ENCODE measurements at regions not wholly inside any gene's neighbourhood (a gene's known extent, or its start where the extent isn't known, plus 50 kb on each side); places are given as distances from the start of the nearest gene placed in this dataset.
"Not testable (repeated sequence)": the region's sequence is repeated elsewhere in the genome, so short reads cannot be mapped to it uniquely, and the experiment has no call there.

DNA sequence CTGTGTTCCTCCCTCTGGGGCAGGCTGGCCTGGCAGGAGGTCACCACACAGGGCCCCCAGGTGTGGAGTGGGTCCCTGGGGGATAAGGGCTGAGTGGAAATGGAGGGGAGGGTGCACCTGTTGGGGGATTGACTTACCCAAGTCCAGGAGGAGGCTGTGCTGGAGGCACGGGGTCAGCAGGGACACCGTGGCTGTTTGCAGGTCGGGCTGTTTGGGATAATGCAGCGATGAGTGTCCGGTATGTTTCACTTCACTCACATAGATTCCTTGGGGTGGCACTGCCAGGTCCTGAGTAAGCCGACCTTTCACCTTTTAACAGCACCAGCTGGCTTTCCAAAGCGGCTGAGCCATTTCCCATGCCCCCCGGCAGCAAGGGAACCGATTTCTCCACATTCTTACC, 113.0 kb downstream of the NPIPB11 start:
- H3K9me3 ChIP-seq (ENCODE audit: control insufficient read depth, insufficient read depth, low read length); H3K4me3 ChIP-seq (ENCODE audit: low read length); H3K27me3 Mint-ChIP-seq (ENCODE audit: low read depth in 2 of 2); H3K27ac Mint-ChIP-seq; H3K27ac ChIP-seq (ENCODE audit: low read length); DNase-seq; intact Hi-C loops (cut with micrococcal nuclease); H3K36me3 Mint-ChIP-seq; H3K36me3 ChIP-seq (ENCODE audit: control insufficient read depth, insufficient read depth, low read length); ATAC-seq; H3K27me3 ChIP-seq (ENCODE audit: control insufficient read depth, insufficient read depth, low read length); H3K9me3 Mint-ChIP-seq; H3K4me3 Mint-ChIP-seq: not testable (repeated sequence)
- peaks cover 0 to 31% of the 10 kb centered on the region in 2 donors for H3K4me1 Mint-ChIP-seq
- WGBS (ENCODE audit: insufficient coverage), result 100% methylated on average over 5 of the region's 9 CpGs
- peaks cover 18% of the 10 kb centered on the region for H3K4me1 ChIP-seq (ENCODE audit: control insufficient read depth, insufficient read depth, low read length)

DNA sequence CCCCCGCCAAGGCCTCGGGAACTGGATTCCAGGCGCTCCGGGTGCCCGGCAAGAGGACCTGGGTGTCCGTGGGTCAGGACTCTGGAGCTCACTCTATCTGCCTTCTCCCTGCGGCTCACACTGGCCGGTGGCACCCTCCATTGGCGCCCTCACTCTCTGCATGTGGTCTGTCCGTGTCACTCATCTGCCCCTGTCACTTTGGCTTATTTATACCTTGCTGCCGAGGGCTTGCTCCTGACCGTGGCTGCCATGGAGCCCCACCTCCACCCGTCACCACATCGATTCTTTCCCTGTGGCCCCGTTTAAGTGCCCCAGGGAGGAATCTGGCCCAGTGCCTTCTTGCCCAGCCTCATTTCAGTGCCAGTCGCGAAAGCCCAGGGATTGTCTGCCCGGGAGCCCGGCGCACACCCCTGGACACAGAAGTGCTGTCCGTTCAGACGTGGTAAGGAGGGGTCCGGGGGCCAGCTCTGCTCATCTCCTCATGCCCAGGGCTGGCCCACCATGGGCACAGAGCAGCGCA, 113.5 kb downstream of the NPIPB11 start:
- intact Hi-C loops (cut with micrococcal nuclease); H3K36me3 ChIP-seq (ENCODE audit: control insufficient read depth, insufficient read depth, low read length); H3K27me3 Mint-ChIP-seq (ENCODE audit: low read depth in 2 of 2); DNase-seq; H3K27ac ChIP-seq (ENCODE audit: low read length); H3K9me3 ChIP-seq (ENCODE audit: control insufficient read depth, insufficient read depth, low read length); ATAC-seq; H3K9me3 Mint-ChIP-seq; H3K36me3 Mint-ChIP-seq; H3K4me3 ChIP-seq (ENCODE audit: low read length); H3K27me3 ChIP-seq (ENCODE audit: control insufficient read depth, insufficient read depth, low read length); H3K4me3 Mint-ChIP-seq: not testable (repeated sequence)
- peak overlapping the region in 1 of 2 donors; percentile 18 for H3K27ac Mint-ChIP-seq
- 95% methylated on average over 22 of the region's 24 CpGs for WGBS (ENCODE audit: insufficient coverage)
- peaks cover 0 to 26% of the 10 kb centered on the region in 2 donors for H3K4me1 Mint-ChIP-seq
- peaks cover 18% of the 10 kb centered on the region for H3K4me1 ChIP-seq (ENCODE audit: control insufficient read depth, insufficient read depth, low read length)

DNA sequence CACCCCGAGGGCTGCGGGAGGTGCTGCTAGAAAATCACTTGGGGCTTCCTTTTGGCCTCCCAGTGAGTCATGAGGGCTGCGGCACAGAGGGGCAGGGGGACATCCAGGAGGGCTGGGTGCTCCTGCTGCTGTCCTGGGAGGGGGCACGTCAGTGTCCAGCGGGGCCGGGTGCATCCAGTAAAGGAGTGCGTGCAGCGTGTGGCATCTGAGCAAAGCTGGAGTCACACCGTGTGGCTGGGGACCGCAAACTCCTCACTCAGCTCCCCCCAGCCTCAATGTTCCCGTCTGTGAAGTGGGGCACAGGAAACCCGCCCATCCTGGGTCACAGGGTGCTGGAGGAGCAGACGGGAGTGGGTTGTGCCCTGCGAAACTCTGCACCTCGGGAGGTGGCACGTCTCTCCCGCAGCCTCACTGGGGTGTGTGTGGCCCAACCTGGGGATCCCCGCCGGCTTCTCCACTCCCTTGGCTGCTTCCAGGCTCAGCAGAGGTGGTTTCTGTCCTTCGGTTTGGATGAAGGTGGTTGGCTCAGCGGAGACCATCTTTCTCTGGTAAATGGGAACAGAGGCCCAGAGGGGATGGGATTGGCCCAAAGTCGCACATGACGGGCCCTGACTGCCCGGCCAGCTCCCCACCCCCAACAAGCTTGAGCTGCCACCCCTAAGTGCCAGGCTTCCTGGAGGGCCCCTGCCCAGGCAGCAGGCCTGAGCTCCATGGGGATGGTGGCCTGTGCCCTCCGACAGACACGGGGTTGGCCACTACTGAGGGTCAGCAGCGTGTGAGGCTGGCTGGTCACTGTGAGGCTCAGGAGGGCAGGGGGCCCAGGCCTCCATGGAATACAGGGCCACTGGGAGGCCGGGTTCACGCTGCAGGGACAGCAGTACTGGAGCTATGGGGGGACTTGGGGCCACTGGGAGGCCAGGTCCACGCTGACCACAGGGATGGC, 114.9 kb downstream of the NPIPB11 start:
- H3K27me3 Mint-ChIP-seq (ENCODE audit: low read depth in 2 of 2); H3K9me3 Mint-ChIP-seq; H3K36me3 Mint-ChIP-seq; H3K4me3 ChIP-seq (ENCODE audit: low read length); H3K9me3 ChIP-seq (ENCODE audit: control insufficient read depth, insufficient read depth, low read length); H3K36me3 ChIP-seq (ENCODE audit: control insufficient read depth, insufficient read depth, low read length); H3K27me3 ChIP-seq (ENCODE audit: control insufficient read depth, insufficient read depth, low read length); intact Hi-C loops (cut with micrococcal nuclease): not testable (repeated sequence)
- ATAC-seq (peak; percentile 43 to 61 (median 51)), DNase-seq (peak; percentile 37 to 59)
- Mint-ChIP-seq H3K27ac (peak overlapping the region; percentile 56 to 95), H3K4me3 (peak overlapping the region; percentile 59), H3K4me1 (peaks cover 0 to 13% of the 10 kb centered on the region in 2 donors)
- WGBS (ENCODE audit: insufficient coverage), result 78% methylated on average over 28 of the region's 30 CpGs
- peak overlapping the region; percentile 2 for H3K27ac ChIP-seq (ENCODE audit: low read length)
- peaks cover 18% of the 10 kb centered on the region for H3K4me1 ChIP-seq (ENCODE audit: control insufficient read depth, insufficient read depth, low read length)

DNA sequence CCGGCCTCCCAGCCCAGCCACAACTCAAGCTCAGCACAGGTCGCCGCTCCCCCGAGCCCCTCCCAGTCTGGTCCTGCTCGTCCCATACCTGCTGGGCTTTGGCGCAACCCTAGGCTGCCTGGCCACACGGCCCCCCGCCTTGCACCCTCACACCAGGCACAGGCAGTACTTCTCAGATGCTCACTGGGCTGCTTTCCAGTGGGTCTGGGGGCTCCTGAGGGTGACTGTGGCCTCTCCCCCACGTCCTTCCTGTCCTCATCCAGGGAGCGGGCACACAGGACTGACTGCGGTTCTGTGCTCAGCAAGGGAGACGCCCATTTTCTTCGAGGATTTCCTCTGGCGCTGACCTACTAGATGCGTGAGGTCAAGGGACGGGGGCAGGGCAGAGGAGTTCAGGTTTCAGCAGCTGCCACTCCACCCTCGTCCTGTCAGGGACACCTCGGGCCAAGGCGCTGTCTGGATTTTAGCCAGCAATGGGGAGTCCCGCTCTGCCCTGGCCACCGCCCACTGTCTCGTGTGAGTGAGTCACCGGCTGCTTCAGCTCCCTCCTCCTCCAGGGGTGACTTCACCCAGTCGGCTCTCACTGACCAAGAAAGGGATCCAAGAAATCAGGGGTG, 115.8 kb downstream of the NPIPB11 start:
- TF ChIP-seq, protein P1, sequence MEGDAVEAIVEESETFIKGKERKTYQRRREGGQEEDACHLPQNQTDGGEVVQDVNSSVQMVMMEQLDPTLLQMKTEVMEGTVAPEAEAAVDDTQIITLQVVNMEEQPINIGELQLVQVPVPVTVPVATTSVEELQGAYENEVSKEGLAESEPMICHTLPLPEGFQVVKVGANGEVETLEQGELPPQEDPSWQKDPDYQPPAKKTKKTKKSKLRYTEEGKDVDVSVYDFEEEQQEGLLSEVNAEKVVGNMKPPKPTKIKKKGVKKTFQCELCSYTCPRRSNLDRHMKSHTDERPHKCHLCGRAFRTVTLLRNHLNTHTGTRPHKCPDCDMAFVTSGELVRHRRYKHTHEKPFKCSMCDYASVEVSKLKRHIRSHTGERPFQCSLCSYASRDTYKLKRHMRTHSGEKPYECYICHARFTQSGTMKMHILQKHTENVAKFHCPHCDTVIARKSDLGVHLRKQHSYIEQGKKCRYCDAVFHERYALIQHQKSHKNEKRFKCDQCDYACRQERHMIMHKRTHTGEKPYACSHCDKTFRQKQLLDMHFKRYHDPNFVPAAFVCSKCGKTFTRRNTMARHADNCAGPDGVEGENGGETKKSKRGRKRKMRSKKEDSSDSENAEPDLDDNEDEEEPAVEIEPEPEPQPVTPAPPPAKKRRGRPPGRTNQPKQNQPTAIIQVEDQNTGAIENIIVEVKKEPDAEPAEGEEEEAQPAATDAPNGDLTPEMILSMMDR (IDR thresholded peaks at IDR 0.05), result no peak
- peak overlapping the region; percentile 56 for H3K27ac ChIP-seq (ENCODE audit: low read length)
- ATAC-seq, result peak; percentile 85 to 93 (median 89)
- H3K27me3 Mint-ChIP-seq (ENCODE audit: low read depth in 2 of 2), result no peaks in the 10 kb centered on the region
- no peaks in the 10 kb centered on the region for H3K9me3 ChIP-seq (ENCODE audit: control insufficient read depth, insufficient read depth, low read length)
- no peaks in the 10 kb centered on the region for H3K9me3 Mint-ChIP-seq
- peak overlapping the region; percentile 60 for H3K4me3 Mint-ChIP-seq
- peak overlapping the region; percentile 56 to 95 for H3K27ac Mint-ChIP-seq
- peaks cover 19% of the 10 kb centered on the region for H3K4me1 ChIP-seq (ENCODE audit: control insufficient read depth, insufficient read depth, low read length)
- no peaks in the 10 kb centered on the region for H3K27me3 ChIP-seq (ENCODE audit: control insufficient read depth, insufficient read depth, low read length)
- peak; percentile 70 to 84 for DNase-seq
- H3K4me1 Mint-ChIP-seq, result peaks cover 0 to 13% of the 10 kb centered on the region in 2 donors
- 18% methylated on average over 23 of the region's 24 CpGs for WGBS (ENCODE audit: insufficient coverage)
- intact Hi-C loops (cut with micrococcal nuclease), result no loop called here
- H3K4me3 ChIP-seq (ENCODE audit: low read length), result peak overlapping the region; percentile 17
- H3K36me3 Mint-ChIP-seq, result no peaks in the 10 kb centered on the region
- no peaks in the 10 kb centered on the region for H3K36me3 ChIP-seq (ENCODE audit: control insufficient read depth, insufficient read depth, low read length)

DNA sequence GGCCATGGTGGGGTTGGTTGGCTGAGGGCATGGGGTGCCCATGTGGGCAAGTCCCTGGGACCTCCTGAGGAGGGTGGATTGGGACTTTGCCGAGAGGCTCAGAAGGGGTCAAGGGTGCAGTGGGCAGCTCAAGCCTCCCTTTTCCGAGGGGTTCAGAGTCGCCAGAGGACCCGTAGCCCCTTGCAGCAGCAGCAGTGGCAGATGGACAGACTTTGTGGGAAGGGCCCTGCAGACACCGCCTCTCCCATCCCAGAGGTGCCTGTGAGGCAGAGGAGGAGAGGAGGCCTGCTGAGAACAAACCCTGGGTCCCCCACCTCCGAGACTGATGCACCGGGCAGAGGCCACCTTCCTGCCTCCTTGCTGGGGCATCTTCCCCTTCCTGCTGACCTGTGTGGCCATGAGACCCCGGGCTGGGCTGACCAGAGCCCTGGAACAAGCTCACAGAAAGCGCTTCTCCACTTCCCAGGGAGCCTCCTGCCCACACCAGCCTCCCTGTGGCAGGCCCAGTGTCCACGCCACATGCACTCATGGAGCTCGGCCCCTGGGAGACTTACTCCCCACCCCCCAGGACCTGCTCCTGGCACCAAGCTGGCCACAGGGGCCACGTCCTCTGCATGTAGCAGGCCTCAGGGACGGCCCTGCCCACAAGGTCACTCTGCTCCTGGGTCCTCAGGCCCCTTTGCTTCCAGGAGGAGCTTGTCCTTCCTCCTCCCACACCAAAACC, 116.8 kb downstream of the NPIPB11 start:
- Mint-ChIP-seq H3K4me1 (peaks cover 0 to 13% of the 10 kb centered on the region in 2 donors), H3K4me3 (peak overlapping the region; percentile 52), H3K27ac (peak overlapping the region; percentile 56 to 95)
- H3K27me3 ChIP-seq (ENCODE audit: control insufficient read depth, insufficient read depth, low read length); intact Hi-C loops (cut with micrococcal nuclease); H3K27me3 Mint-ChIP-seq (ENCODE audit: low read depth in 2 of 2); DNase-seq; H3K4me3 ChIP-seq (ENCODE audit: low read length); H3K9me3 ChIP-seq (ENCODE audit: control insufficient read depth, insufficient read depth, low read length); ATAC-seq; H3K36me3 Mint-ChIP-seq; H3K27ac ChIP-seq (ENCODE audit: low read length); H3K9me3 Mint-ChIP-seq; H3K36me3 ChIP-seq (ENCODE audit: control insufficient read depth, insufficient read depth, low read length): not testable (repeated sequence)
- WGBS (ENCODE audit: insufficient coverage), result 97% methylated on average over 10 of the region's 13 CpGs
- H3K4me1 ChIP-seq (ENCODE audit: control insufficient read depth, insufficient read depth, low read length), result peaks cover 27% of the 10 kb centered on the region

DNA sequence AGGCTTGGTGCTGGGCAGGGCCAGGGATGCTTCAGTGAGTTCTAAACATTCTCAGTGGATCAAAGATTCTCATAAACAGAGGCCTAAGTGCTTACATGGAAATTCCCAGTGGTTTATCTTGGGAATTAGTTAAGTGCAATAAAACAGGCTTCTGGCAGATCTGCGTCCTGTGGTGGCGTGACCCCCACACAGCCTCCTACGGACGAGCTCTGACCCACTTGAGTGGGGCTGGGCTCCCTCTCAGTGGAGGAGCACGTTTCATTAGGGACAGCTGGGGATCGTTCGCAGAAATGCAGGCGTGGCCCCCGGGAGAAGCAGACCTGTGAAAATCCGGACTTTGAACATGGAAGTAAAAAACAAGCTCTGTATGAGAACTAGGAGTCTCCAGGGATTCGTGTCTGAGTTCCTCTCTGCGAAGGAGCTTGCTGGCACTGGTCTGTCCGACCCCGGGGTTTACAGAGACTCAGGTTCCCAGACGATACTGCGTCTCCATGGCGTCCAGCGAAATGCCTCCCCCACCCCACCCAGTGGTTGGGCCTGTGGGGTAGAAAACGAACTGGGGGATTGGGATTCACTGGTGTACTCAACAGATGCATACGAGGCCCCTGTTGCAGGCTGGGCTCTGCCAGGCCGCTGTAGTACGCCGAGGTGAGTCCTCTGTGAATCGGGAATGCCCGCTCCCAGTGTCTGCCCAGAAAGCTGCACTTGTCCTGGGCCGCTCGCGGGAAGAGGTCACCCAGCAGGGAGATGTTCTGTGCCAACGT, 117.6 kb downstream of the NPIPB11 start:
- Mint-ChIP-seq H3K4me3 (peak overlapping the region; percentile 52), H3K4me1 (peaks cover 0 to 13% of the 10 kb centered on the region in 2 donors), H3K27ac (peak overlapping the region in 1 of 2 donors; percentile 95)
- H3K4me3 ChIP-seq (ENCODE audit: low read length); ATAC-seq; DNase-seq; intact Hi-C loops (cut with micrococcal nuclease); H3K36me3 ChIP-seq (ENCODE audit: control insufficient read depth, insufficient read depth, low read length); H3K27me3 Mint-ChIP-seq (ENCODE audit: low read depth in 2 of 2); H3K36me3 Mint-ChIP-seq; H3K9me3 Mint-ChIP-seq; H3K27ac ChIP-seq (ENCODE audit: low read length); H3K9me3 ChIP-seq (ENCODE audit: control insufficient read depth, insufficient read depth, low read length); H3K27me3 ChIP-seq (ENCODE audit: control insufficient read depth, insufficient read depth, low read length): not testable (repeated sequence)
- peaks cover 27% of the 10 kb centered on the region for H3K4me1 ChIP-seq (ENCODE audit: control insufficient read depth, insufficient read depth, low read length)
- 95% methylated on average over 28 of the region's 29 CpGs for WGBS (ENCODE audit: insufficient coverage)
